ENCODE measurements at regions not wholly inside any gene's neighbourhood (a gene's known extent, or its start where the extent isn't known, plus 50 kb on each side); places are given as distances from the start of the nearest gene placed in this dataset.

DNA sequence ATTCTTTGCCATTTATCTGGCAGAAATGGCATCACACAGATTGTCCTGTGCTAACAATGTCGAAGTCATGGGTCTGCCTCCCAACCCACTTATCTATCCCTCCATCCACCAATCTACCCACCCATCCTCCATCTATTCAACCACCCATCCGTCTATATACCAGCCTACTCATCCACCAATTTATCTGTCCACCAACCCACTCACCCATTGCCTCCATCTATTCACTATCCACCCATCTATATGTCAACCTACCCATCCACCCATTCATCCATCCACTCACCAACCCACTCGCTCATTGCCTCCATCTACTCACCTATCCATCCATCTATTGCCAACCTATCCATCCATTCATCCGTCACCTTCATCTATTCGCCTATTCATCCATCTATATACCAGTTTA lies 521.2 kb downstream of the SHQ1 start:
- DNase-seq (ENCODE audit: low spot score): no peak

DNA sequence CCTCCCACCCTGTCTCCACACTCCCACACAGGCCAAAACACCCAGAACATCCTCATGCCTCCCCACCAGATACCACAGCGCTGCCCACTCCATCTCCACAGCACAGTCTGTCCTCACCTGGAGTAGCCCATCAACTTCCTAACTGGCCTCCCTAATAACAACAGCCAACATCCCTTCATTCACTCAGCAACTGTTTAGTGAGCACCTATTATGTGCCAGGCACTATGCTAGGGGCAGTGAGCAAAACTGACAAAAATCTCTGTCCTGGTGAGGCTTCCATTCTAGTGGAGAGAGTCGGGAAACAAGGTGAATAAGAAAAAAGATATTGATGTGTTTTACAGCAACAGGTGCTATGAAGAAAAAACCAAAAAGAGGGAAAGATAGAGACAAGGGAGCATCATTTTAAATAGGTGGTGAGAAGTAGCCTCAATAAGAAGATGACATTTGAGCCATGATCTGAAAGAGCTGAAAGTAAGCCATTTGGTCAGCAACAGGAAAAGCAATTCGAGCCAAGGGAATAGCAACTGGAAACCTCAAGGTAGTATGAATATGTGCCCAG lies 523.9 kb downstream of the SHQ1 start:
- DNase-seq (ENCODE audit: low spot score): no peak

DNA sequence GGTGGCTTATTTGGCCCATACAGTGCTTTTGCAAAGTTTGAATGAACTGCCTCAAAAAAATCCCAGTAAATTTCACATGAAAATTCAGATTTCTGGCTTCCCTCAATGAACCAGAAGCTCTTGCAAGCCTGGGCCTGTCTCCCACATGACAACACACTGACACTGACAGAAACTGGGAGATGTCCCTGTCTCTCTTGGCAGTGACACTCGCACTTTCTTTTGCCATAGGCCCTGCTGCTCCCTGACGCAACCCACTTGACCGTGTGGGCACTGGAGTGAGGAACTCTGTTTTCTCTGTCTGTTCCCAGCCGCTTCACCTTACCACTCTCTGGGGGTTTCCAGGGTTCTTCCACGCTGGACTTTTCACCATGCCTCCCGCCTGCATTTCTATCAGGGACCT lies 524.5 kb downstream of the SHQ1 start:
- no peak for DNase-seq (ENCODE audit: low spot score)

DNA sequence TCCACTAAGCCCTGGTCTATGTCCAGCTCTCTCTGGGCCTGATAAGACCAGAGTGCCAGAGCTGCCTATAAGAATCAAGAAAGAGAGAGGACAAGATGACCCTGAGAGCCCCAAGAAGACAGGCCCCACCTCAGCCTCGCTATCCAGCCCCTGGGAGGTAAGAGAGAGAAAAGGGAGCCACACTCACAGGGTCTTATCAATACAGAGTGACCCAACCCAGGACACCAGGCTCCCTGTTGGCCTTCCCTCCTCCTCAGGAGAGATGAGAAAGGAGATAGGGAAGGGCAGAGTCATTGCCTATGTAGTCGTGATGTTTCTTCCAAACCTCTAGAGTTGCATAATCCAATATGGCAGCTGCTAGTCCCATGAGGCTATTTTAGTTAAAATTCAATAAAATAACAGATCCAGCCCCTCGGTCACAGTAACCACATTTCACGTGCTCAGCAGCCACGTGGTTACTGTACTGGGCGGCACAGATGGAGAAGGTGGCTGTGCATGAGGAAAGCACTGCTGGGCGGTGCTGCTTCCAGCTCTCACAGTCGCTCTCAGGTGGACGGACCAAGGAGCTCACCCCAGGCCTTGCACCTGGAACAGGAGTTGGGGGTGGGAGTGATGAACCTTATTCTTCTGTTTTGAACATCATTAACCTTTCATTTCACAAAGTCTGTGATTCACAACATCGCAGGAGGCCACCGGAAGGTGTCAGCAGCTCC lies 525.8 kb downstream of the SHQ1 start:
- no peak for DNase-seq (ENCODE audit: low spot score)

DNA sequence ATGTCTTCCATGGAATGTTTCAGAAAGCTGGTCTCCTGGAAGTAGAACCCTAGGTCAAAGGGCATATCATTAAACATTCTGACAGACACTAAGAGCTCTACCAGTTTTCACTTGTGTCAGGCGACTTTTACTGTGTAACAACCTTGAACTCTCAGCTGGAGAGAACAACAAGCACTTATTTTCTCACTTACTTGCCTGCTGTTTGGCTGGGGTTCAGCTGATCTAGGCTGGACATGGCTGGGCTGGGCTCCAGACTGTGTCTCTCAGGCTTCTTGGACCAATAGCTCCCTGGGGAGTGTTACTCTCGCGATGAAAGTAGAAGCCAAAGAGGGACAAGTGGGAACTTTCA lies 527.3 kb downstream of the SHQ1 start:
- DNase-seq (ENCODE audit: low spot score): peak; percentile 42

DNA sequence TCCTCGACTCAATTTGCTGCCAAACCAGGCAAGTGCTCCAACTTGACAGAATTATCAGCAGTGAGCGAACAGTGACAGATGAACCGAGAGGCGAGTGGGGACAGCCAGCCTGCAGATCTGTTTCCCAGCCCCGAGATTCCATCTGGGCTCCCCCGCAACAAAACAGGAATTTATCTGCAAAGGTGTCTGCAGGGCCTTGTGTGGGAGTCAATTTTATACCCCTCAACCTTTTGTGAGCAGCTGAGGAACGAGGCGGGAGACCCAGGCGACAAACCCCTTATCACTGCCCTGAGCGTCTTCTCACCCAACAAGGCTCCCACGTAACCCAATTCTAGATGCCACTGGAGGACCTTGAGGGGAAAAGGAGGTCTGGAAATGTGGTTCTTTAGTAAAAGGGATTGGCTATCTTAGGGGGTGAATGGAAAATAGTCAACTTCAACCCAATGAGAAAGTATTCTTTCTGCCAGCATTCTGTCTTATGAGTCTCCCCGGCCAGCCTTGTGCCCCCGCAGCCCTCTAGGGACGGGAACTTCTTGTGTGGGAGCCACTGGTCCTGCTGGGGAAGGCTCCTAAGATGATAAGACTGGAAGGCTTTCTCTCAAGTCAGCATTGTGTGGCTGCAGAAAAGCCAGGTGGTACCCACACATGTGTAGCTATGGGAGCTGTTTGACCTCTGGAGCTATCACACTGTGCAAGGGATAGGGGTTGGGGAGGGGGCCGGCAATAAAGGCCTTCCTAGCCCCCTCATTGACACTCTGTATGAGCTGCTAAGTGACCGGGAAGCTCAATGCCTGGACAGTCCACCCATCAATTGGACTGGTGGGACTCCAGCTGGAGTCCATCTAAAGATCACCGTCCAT lies 527.9 kb downstream of the SHQ1 start:
- DNase-seq (ENCODE audit: low spot score): no peak

DNA sequence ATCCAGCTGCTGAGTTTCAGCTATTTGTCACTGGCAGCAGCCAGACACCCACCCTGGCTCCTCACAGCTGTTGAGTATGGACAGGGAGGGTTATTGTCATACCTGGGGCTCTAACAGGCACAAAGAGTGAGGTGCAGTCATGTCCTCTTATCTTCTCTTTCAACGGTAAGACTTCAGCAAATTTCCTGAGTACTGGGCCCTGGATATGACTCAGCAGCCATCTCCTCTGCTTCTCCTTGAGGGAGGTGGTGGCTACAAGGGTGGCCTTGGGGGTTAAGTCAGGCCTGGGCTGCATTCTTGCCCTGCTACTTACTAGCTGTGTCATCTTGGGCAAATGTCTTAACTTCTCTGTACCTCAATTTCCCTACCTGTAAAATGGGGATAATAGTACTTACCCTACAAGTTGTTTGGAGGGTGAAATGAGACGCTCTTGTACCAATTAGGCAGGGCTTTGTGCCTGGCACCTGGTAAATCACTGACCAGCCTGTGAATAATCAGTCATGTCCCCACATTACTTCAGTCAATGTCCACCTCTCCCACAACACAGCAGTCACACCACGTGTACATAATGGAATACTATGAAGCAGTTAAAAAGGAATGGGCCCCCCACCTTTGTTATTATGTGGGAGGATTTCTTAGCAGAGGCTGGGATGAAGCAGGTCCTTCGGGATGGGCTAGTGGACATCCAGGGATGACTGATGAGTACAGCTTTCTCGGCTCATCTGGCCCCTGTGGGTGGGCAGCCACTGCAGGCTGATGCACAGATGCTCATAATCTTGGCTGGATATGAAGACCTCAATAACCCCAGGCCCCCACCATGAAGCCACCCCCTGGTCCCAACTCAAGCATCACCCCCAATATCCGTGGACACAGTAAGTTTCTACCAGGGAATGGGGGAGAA lies 528.8 kb downstream of the SHQ1 start:
- no peak for DNase-seq (ENCODE audit: low spot score)

DNA sequence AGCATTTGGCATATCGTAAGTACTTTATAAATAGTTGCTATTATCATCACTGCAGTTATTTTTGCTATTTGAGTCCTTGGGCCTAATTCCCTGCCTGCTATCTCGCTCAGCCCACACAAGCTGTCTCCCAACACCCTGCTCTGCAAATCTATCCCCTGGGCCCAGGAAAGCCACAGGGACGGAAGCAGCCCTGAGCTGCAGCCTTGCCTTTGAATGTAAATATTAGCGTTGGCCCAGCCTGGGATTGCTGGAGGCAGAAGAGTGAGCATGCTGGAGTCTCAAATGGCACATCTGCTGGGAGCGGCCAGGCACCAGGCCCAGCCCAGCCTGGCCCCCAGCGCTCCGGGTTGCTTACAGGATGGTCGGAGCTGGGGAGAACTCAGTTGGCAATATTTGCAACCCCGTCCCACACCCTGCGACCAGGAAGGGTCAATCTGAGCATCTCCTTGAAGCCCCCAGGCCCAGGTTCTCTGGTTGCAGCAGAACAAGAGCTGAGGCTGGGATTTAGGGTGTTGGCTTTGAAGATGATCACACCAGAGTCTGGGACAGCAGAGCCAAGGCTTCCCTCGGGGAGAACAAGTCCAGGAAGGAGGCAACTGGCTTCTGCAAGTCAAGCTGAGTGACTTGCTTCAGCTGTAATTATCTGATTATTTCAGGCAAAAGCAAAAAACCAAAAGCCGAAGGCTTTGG lies 529.6 kb downstream of the SHQ1 start:
- no peak for DNase-seq (ENCODE audit: low spot score)

DNA sequence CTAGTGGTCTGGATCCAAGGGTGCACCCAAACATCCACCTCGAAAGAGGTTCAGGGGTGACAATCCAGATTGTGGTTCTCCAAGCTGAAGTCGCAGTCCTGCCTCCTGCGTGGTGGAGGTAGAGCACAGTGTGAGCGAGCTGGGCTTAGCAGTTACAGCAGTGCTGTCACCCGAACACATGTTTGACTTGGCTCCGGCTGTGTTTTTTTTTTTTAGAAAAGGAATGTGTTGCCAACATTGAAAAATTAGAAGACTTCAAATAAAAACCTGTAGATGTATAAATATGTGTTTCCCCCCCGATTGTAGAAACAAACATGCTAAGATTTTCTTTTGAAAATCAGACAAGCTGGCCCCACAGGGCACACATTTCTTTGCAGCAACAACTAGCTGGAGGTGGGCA lies 530.8 kb downstream of the SHQ1 start:
- DNase-seq (ENCODE audit: low spot score): no peak

DNA sequence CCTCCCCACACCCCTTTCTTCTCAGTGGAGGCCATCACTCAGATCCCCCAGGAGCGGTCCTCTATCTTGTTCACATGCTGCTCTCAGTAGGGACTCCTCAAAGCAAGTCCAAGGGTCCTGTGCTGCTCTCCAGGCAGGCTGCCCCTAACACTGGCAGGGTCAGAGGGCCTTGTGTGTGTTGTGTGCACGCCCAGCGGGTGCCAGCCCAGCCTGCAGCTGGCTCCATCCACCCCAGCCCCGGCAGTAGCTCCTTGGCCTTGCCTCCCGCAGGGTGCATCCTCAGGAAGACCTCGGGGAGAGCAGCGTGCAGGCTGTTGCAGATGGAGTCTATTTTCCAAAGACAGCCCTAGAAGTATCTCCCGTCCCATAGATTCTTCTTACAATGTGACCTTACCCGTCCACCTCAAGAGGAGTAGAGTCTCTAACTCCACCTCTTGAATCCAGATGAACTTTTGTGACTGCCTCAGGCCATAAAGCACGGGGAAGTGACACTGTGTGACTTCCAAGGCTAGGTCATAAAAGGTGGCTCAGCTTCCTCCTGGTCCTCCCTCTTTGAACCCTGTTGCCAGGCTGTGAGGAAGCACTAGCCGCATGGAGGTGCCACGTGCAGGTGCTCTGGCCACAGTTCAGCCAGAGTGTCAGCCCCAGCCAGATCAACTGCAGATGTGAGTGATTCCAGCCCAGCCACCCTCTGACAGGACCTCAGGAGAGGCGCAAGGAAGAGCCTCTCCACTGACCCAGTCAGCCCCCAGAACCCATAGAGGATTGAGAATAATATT lies 531.6 kb downstream of the SHQ1 start:
- no peak for DNase-seq (ENCODE audit: low spot score)

DNA sequence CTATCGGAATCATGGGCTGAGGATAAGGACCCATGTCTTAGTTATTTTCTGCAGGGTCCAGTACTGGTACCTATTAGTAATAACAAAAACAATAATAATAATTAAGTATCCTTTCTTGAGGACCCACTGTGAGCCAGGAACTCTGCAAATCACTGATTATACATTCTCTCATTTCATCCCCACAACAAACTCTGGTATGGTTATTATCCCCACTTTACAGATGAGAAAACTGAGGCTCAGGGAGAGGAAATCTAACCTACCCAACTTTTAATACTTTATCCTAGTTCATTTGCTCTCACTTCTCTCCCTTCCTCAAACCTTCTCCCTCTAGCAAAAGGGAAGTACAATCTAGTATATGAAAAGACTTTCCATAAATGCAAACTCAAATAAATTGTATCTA lies 528.4 kb upstream of the PROK2 start:
- DNase-seq (ENCODE audit: low spot score): no peak

DNA sequence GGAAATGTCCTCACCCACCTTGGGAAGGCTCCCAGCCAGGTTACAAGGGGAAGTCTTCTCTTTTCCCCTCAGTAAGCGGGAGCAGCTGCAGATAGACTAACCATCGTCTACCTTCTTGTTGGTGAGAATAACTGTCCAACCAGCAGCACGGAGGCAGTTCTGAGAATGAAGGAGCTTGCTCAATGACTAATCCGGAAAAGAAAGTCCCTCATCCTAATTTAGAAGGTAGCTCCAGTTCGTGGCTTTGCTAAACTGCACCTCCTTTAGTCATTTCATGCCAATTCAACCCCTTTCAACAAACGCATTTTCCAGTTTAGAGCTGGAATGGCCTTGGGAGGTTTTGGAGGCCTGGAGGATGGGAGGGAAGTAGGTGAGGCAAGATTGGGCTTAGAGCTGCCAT lies 527.4 kb upstream of the PROK2 start:
- DNase-seq (ENCODE audit: low spot score): no peak

DNA sequence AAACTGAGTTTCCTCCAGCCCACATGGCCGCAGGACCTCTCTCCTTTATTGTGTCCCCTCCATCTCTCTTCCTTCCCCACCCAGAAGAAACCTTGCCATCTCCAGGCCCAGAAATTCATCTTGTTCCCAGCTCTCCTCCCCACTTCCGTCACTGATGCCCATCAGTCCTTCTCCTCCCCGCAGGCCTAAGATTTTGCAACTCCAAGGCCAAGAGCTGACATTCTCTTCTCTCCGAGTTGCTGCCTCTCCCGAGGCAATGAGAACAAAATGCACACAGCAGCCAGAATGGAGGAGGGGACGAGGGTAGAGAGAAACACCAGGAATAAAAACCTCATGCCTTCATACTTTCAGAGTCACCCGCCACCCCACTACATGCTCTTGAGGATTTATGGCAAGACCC lies 526.5 kb upstream of the PROK2 start:
- no peak for DNase-seq (ENCODE audit: low spot score)

DNA sequence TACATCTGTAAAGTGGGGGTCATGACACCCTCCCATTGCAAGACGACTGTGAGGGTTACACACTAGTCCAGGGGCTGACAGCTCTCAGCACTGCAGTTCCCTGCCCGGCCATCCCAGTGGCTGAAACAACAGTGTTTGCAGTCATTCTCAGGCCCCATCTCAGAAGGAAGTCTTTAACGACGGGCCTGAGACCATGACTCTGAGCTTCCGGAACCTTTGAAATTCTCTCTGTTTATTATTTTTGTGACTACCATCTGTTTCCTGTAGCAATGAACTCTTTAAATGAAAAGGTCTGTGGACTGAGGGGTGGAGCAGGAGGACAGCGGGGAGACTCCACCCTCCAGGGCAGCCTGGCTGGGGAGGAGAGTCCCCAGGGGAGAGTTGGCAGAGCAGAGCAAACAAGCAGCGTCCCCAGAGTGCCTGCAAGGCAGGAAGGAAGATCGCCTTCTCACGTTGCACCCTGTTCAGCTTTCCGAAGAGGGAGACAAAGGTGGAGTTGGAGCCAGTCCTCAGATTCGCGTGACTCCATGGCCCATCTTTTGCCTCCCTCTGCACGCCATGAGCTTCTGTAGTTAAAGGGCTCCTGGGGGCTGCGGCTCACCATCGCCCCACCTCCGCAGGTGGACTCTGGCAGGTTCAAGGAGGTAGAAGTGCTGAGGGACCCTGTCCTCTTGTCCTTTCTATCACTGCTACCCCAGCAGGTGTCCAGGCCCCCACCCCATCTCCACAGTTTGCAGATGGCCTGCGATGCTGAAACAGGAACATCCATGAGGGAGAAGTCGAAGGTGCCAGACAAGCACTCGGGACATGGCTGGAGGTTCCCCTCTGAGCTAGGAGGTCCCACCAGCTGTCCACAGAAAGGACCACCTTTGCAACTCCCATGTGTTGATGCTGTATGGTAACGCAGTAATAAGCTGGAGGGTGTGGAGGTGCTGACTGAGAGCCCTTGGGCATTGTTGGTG lies 525.8 kb upstream of the PROK2 start:
- DNase-seq (ENCODE audit: low spot score): no peak

DNA sequence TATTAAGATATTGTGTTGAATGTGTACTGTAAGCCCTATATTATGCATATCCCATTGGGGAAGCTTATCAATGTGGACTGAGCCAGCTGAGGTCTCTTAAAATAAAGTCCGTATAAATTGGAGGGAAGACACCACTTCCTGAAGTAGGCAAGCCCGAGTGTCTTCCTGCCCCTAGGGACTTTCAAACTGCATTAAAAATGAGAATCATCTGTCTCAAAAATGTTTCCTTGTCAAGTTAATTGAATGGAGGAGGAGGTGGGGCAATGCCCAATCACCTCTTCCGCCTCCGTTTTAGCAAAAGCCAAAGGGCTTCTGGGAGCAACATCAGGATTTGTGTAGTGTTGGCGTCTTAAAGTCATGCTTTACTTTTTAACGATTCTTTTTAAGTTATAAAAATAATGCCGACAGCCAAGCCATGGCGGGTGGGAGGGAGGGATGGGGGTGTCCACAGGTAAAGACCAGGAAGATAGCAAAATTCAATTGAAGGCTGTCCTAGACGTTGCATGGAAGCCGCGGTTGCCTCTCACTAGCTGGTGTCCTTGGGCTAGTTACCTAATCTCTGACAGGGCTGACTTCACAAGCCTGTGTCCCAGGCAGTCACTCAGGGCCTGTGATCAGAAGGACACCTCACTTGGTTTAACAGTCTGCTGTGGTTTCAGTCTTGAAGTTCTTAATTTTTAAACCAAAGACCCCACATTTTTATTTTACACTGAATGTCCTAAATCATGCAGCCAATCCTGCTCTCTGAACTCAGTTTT lies 524.9 kb upstream of the PROK2 start:
- DNase-seq (ENCODE audit: low spot score): no peak

DNA sequence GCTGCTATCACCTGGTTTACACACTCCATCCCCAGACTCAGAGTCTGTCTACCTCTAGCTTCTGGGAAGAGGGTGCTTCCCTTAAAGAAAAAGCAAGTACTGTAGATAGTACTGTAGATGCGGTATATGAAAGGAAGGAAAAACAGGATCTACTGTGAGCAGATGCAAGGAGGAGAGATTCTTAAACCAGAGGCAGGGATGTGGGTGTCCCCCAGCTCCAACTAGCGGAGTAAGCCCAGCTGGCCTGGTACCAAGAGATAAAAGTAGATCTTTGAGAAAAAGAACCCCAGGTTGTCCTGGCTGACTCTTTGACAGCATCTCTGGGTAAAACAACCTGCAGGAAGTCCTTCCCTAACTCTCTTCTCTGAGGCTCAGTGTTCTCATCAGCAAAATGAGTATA lies 523.7 kb upstream of the PROK2 start:
- DNase-seq (ENCODE audit: low spot score): no peak

DNA sequence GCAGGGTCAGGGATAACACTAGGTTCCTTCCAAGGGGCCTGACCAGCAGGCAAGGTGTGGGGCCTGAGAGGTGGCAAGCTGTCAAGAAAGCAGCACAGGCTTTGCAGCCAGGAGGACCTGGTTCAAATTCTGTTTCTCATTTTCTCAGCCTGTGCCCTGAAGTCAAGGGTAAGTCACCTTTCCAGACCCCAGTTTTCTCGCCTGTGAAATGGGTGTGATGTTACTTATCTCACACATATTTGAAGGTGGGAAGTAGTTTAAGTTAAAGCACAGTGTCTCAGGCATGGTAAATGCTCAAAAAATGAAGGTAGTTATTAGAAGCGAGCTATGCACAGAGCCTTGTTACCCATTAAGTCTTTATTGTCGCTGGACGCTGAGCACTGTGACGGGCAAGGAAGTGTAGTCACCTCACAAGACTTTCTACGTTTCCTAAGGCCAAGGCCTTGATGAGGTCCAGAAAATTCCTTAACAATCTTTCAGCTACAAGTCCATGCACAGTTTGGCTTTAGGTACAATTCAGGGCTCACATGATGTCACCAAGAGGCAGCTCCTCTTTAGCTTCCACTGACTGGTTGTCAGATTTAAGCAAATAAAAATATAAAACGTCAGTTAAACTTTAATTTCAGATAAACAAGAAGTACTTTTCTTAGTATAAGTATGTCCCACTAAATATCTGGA lies 522.6 kb upstream of the PROK2 start:
- DNase-seq (ENCODE audit: low spot score): no peak

DNA sequence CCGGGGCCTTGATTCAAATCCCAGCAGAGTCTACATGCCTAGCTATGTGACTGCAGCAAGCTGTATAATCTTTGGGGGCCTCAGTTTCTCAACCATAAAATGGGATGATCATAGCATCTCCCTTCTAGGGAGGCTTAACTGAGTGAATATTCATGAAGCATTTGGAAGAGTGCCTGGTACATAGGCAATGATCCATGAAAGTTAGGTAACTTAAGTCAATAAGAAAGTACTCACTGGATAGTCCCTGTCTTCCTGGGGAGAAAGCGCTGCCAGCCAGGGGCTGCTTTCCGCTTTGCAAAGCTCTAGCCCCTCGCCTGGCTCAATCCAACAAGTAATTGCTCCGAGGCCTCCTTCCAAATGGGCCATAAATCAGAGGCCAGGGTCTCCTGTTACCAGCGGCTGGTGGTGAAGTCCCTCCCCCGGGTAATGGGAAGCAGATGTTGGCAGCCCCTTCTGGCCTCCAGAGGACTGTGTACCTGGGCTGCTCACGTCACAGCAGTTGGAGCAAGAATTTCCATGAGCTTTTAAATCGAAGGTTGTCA lies 521.9 kb upstream of the PROK2 start:
- no peak for DNase-seq (ENCODE audit: low spot score)
